Caki2 (cell line): ENCODE measurements at regions not wholly inside any gene's neighbourhood (a gene's known extent, or its start where the extent isn't known, plus 50 kb on each side); places are given as distances from the start of the nearest gene placed in this dataset.
A peak's percentile ranks its signal among the peaks of the same experiment; 100 is the strongest.
"Not testable (repeated sequence)": the region's sequence is repeated elsewhere in the genome, so short reads cannot be mapped to it uniquely, and the experiment has no call there.

Experiments
- DNase-seq: peaks from one replicate; pipeline ENCODE4 v3.0.0-alpha.2; 2015; ENCODE audit warnings: low read depth
- in situ Hi-C: cut with HindIII; loops from 2 replicates; pipeline ENCODE4 v1.10.0; 2016; ENCODE audit warnings: low sequenced_read_pairs, low pct_unique_long_range_greater_than_20kb, mixed read lengths

- in situ Hi-C loops, DNase-seq: not testable (repeated sequence)
Measured at GRCh38 chr7:66490979-66491378, 137.7 kb upstream of the KCTD7 start.

GRCh38 chr7:66492405-66492804 lies 136.3 kb upstream of the KCTD7 start:
- DNase-seq, in situ Hi-C loops: not testable (repeated sequence)

DNA sequence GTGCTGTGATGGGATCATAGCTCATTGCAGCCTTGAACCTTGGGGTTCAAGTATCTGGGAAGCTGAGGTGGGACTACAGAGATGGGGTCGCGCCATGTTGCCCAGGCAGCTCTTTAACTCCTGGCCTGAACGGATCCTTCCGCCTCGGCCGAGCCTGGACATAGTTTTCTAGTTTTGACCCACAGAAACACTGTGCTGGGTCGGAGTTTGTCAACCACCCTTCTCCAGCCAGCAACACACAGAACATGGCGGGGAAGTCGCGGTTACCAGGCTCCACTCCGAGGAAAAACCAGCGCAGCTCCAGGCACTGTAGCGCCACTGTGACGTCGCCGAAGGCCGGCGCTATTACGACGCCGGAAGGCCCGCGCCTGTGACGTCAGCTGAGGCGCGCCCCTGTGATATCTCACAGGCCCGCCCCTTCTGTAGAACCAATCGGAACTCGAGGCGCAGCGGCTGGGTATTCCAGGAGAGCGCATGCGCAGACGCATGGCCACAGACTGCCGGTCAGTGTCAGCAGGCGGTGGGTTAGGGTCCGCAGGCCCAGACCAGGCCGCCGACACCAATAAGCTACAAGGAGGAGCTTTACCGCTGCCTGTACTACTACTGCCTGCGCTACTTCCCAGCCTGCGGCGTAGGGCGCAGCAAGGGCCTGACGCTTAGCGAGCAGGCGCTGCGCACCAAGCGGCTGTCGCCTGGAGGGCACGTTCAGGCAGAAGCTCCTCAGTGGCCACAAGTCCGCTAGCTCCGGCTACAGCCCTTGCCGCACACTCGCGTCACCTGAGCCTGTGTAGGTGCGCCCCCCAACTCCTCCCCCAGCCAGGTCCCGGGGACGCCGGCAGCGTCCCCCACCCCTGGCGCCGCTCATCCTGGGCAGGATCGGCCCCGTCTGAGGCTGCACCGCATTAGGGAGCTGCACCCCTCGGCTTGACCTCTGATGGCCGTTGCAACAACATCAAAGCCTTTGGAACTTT lies 135.2 kb upstream of the KCTD7 start:
- peak; percentile 97 for DNase-seq
- in situ Hi-C loops, result no loop called here

- no peak for DNase-seq
- in situ Hi-C loops, result no loop called here
Measured at GRCh38 chr7:66497346-66497745, 131.3 kb upstream of the KCTD7 start.

GRCh38 chr7:66500087-66500486 lies 128.6 kb upstream of the KCTD7 start:
- peak; percentile 66 for DNase-seq
- in situ Hi-C loops, result no loop called here

DNA sequence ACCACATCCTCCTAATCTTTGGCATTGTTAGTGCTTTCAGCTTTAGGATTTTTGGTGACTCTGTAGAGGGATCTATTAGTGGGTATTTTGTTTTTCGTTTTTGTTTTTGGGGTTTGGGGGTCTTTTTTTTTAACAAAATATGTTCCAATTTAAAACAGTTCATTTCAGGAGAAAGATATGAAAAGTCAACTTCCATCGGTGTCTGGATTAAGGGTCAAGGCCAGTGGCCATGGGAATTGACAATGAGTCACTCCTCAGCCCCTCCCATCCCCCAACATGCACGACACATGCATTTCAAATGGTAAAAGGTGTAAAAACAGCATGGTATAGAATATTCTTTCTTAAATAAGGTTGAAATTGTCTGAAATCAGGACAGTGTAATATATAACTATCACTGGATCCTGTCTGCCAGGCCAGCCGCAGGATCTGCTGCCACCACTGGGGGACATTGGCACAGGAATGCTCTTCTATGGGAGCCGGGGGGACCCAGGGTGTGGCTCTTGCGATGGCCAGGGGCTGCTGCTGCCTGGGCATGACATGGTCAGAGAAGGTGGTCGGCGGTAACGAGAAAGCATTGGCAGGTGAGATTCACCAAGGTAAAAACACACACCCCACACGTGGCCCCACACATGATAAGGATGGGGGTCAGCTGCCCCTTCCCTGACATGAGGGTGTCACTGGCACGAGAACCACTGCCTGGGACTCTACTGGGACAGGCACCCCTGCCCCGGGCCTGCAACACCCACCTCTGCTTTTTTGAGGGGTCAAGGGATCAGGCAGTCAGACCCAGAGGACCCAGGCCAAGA lies 126.2 kb upstream of the KCTD7 start:
- in situ Hi-C loops, result no loop called here
- DNase-seq, result no peak

DNA sequence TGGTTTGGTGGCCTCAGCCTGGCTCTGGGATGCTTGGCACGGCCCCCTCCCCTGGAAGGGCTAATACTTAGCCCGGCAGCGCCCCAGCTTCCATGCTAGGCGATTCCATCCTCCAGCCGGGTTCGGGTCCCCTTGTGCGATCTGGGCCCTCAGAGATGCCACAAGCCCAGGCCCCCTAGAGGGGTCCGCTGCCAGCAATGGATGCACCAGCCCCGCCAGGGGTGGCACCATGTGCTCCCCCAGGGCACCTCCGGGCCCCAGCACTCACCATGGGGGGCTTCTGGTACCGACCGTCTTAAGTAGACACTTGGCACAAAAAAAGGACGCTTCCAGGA lies 125.7 kb upstream of the KCTD7 start:
- in situ Hi-C loops, result no loop called here
- no peak for DNase-seq

GRCh38 chr7:66503551-66504031 lies 125.1 kb upstream of the KCTD7 start:
- DNase-seq, result no peak
- in situ Hi-C loops, result no loop called here

DNA sequence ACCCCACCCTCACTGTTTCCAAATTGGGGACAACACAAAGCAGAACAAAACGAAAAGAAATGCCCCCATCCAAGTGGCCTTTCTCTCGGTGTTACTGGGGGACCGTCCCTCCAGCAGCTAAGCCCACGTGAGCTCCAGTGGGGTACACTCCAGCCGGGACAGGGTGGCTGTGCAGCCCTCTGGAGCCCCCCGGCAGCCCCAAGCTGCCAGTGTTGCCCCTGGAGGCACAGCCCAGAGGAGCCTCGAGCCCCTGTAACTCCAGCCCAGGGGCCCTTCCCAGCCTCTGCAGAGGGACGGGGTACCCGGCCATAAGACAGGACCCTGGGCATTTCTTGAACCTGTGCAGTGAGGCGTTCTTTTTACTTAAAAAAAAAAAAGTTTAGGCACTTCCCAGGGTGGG lies 124.5 kb upstream of the KCTD7 start:
- no peak for DNase-seq
- in situ Hi-C loops, result no loop called here

GRCh38 chr7:66505009-66505408 lies 123.7 kb upstream of the KCTD7 start:
- in situ Hi-C loops, result no loop called here
- DNase-seq, result no peak

GRCh38 chr7:66505531-66506451 lies 122.9 kb upstream of the KCTD7 start:
- in situ Hi-C loops, result no loop called here
- DNase-seq, result no peak

GRCh38 chr7:66506703-66507102 lies 122.0 kb upstream of the KCTD7 start:
- in situ Hi-C loops, DNase-seq: not testable (repeated sequence)

- DNase-seq, result no peak
- in situ Hi-C loops, result no loop called here
Measured at GRCh38 chr7:66507764-66508296, 120.9 kb upstream of the KCTD7 start.

- no peak for DNase-seq
- in situ Hi-C loops, result no loop called here
Measured at GRCh38 chr7:66508431-66508830, 120.2 kb upstream of the KCTD7 start.

DNA sequence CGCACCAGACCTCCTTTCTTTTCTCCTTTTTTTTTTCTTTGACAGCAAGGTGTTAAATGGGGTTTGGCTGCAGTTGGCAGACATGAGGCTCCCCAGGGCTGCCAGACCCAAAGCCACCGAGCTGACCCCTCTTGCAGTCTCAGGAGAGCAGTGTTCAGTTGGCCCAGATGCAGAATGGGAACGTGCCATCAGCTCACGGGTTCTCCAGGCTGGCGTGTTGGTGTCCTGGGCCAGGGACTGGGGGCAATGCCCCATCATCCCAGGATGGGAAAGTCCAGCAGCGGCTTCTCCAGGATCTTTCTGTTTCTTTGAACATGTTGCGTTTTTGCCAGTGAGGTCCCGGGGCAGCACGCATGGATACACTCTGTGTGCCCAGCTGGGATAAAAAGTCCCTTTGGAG lies 114.6 kb upstream of the KCTD7 start:
- DNase-seq, result no peak
- in situ Hi-C loops, result no loop called here

DNA sequence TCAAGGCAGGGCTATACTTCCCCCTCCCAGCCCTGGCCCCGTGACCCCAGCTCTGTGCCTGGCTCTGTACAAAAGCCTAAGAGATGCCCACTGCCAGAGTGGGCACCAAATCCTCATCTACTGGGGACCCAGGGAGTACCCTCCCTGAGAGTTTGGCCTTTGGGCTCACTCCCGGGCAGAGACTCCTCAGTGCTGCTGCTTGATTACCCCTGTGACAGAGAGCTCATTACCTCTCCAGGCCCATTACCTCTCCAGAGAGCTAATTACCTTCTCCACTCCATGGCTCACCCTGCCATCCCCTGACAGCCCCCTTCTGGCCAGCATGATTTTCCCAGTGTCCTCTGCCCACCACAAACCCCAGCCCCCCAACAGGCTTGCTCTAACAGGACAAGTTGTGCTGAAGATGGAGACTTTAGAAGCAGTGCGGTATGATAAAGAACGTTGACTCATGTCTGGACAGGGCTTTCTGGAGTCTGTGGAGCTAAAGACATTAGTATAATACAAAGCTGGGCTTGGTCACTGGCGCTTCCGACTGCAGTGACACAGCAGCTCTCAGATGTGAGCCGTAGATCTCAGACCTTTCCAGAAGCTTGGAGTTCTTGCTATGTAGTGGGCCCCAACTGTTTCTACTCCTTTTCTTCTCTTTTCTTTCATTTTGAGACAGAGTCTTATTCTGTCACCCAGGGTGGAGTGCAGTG lies 111.3 kb upstream of the KCTD7 start:
- in situ Hi-C loops, result no loop called here
- DNase-seq, result no peak

DNA sequence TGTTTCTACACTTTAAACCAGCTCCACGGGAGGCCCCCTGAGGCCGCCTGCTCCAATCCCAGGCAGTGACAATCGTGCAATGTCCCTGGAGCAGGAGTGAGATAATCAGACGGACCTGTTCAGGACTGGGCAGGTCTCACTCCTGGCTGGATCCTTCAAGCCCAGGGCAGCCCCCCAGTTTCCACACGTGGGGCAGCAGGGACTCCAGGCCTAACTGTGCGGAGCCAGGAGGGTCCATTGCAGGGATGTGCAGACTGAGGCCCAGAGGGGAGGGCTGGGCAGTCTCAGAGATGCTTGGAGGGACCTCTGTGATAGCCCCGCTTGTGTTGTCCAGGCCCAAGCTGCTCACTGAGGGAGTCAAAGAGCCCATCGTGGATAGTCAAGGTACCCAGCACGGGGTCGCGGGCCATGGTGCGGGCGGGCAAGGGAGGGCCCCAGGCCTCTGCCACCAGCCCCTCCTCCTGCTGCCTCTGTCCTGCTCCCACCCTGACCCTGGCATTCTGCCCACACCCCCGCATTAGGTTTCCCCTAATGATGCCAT lies 110.5 kb upstream of the KCTD7 start:
- DNase-seq, result no peak
- in situ Hi-C loops, result no loop called here
